ENCODE measurements at regions not wholly inside any gene's neighbourhood (a gene's known extent, or its start where the extent isn't known, plus 50 kb on each side); places are given as distances from the start of the nearest gene placed in this dataset.
"Not testable (repeated sequence)": the region's sequence is repeated elsewhere in the genome, so short reads cannot be mapped to it uniquely, and the experiment has no call there.

GRCh38 chr1:229924639-229925038 is 142.4 kb upstream of the GALNT2 start:
- Mint-ChIP-seq H3K27me3 (ENCODE audit: low read depth) (peaks cover 10% of the 10 kb centered on the region), H3K4me3 (no peak overlapping the region), H3K27ac (no peak overlapping the region), H3K4me1 (no peaks in the 10 kb centered on the region), H3K9me3 (no peaks in the 10 kb centered on the region), H3K36me3 (ENCODE audit: low read depth) (no peaks in the 10 kb centered on the region)
- no peak for TF ChIP-seq CTCF (IDR thresholded peaks at IDR 0.05; ENCODE audit: unreplicated experiment in 3 of 3)

GRCh38 chr1:229928767-229929166 is 138.3 kb upstream of the GALNT2 start:
- Mint-ChIP-seq H3K4me3 (no peak overlapping the region), H3K9me3 (peaks cover 4% of the 10 kb centered on the region), H3K36me3 (ENCODE audit: low read depth) (no peaks in the 10 kb centered on the region), H3K27me3 (ENCODE audit: low read depth) (peaks cover 3% of the 10 kb centered on the region), H3K27ac (no peak overlapping the region), H3K4me1 (no peaks in the 10 kb centered on the region)
- TF ChIP-seq CTCF (IDR thresholded peaks at IDR 0.05; ENCODE audit: unreplicated experiment in 3 of 3): no peak

- H3K9me3 Mint-ChIP-seq; H3K27me3 Mint-ChIP-seq (ENCODE audit: low read depth); H3K27ac Mint-ChIP-seq; H3K4me3 Mint-ChIP-seq; H3K4me1 Mint-ChIP-seq; H3K36me3 Mint-ChIP-seq (ENCODE audit: low read depth): not testable (repeated sequence)
Measured at GRCh38 chr1:229931751-229932150, 135.3 kb upstream of the GALNT2 start.

- H3K27ac Mint-ChIP-seq; H3K36me3 Mint-ChIP-seq (ENCODE audit: low read depth); H3K4me3 Mint-ChIP-seq; H3K4me1 Mint-ChIP-seq; H3K9me3 Mint-ChIP-seq; H3K27me3 Mint-ChIP-seq (ENCODE audit: low read depth): not testable (repeated sequence)
Measured at GRCh38 chr1:229935157-229935556, 131.9 kb upstream of the GALNT2 start.

- peaks cover 4% of the 10 kb centered on the region for H3K27me3 Mint-ChIP-seq (ENCODE audit: low read depth)
- H3K36me3 Mint-ChIP-seq (ENCODE audit: low read depth): no peaks in the 10 kb centered on the region
- H3K4me1 Mint-ChIP-seq: peaks cover 36% of the 10 kb centered on the region
- H3K4me3 Mint-ChIP-seq: no peak overlapping the region
- H3K9me3 Mint-ChIP-seq: no peaks in the 10 kb centered on the region
- no peak for TF ChIP-seq CTCF (IDR thresholded peaks at IDR 0.05; ENCODE audit: unreplicated experiment in 3 of 3)
- H3K27ac Mint-ChIP-seq: no peak overlapping the region
Measured at GRCh38 chr1:229938551-229938950, 128.5 kb upstream of the GALNT2 start.

- peaks cover 36% of the 10 kb centered on the region for H3K4me1 Mint-ChIP-seq
- TF ChIP-seq CTCF (IDR thresholded peaks at IDR 0.05; ENCODE audit: unreplicated experiment in 3 of 3): no peak
- H3K9me3 Mint-ChIP-seq: no peaks in the 10 kb centered on the region
- peaks cover 4% of the 10 kb centered on the region for H3K27me3 Mint-ChIP-seq (ENCODE audit: low read depth)
- no peak overlapping the region for H3K27ac Mint-ChIP-seq
- H3K4me3 Mint-ChIP-seq: no peak overlapping the region
- H3K36me3 Mint-ChIP-seq (ENCODE audit: low read depth): no peaks in the 10 kb centered on the region
Measured at GRCh38 chr1:229940684-229941083, 126.4 kb upstream of the GALNT2 start.

GRCh38 chr1:229941160-229941559 is 125.9 kb upstream of the GALNT2 start:
- Mint-ChIP-seq H3K9me3 (no peaks in the 10 kb centered on the region), H3K36me3 (ENCODE audit: low read depth) (no peaks in the 10 kb centered on the region), H3K4me1 (peaks cover 36% of the 10 kb centered on the region), H3K27ac (no peak overlapping the region), H3K27me3 (ENCODE audit: low read depth) (peaks cover 4% of the 10 kb centered on the region), H3K4me3 (no peak overlapping the region)
- no peak for TF ChIP-seq CTCF (IDR thresholded peaks at IDR 0.05; ENCODE audit: unreplicated experiment in 3 of 3)

Measured in nephron (organoid).